GM23248 (cell line): ENCODE measurements at regions not wholly inside any gene's neighbourhood (a gene's known extent, or its start where the extent isn't known, plus 50 kb on each side); places are given as distances from the start of the nearest gene placed in this dataset.

Source experiments
- EZH2 ChIP-seq: fragments of 200-600 bp; sonication (generic); IDR thresholded peaks from 2 replicates; pipeline ENCODE4 v1.6.1; 2018; ENCODE audit warnings: antibody characterized with exemption, mild to moderate bottlenecking; ENCODE audit not compliant: insufficient read depth, poor library complexity, severe bottlenecking
- EZH2phosphoT487 ChIP-seq: fragments of 200-600 bp; sonication (generic); IDR thresholded peaks from 2 replicates; pipeline ENCODE4 v1.6.1; 2018; ENCODE audit warnings: antibody characterized with exemption, moderate library complexity, mild to moderate bottlenecking, low read depth; ENCODE audit not compliant: insufficient read depth

GRCh38 chr9:79962150-79962549 is 390.4 kb downstream of the TLE4 start:
- no peak for TF ChIP-seq EZH2
- TF ChIP-seq EZH2phosphoT487, result no peak
